Left renal cortex interstitium (tissue), 4 donors: ENCODE measurements at regions not wholly inside any gene's neighbourhood (a gene's known extent, or its start where the extent isn't known, plus 50 kb on each side); places are given as distances from the start of the nearest gene placed in this dataset.

Experiments used
- DNase-seq, 4 donors: peaks; one replicate each; pipeline ENCODE4 v3.0.0-alpha.2; 2013; ENCODE audit warnings: low read depth in 4 of 4, low spot score in 2 of 4, missing footprints in 1 of 4

DNA sequence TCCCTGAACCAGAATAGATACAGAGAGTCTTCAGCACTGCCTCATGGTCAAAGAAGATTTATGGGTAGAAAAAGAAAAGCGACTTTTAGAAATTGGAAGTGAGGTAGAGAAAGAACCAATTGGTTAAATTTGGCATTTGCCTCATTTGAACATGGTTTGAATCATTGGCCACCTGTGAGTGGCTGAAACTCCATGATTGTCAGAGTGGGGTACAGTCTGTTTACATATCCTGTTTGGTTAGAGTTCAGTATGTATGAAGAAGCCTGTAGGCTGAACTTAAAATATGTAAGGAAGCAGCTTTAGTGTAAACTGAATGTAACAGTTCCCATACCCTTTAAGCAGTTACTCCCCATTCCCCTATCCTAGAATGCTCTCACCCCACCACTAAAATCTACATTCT lies 76.0 kb upstream of the CTSO start:
- DNase-seq: no peak

DNA sequence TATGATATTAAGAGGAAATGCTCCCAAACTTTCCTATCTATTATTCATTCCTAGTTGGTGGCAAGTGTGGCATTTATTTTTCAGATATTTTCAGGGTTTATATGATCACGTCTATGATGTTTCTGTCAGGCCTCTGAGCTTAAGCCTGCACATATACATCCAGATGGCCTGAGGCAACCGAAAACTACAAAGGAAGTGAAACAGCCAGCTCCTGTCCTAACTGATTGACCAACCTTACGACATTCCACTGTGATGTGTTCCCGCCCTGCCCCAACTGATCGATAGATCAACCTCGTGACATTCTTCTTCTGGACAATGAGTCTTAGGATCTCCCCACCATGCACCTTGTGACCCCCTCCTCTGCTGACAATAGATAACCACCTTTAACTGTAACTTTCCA lies 67.6 kb upstream of the CTSO start:
- DNase-seq: no peak

DNA sequence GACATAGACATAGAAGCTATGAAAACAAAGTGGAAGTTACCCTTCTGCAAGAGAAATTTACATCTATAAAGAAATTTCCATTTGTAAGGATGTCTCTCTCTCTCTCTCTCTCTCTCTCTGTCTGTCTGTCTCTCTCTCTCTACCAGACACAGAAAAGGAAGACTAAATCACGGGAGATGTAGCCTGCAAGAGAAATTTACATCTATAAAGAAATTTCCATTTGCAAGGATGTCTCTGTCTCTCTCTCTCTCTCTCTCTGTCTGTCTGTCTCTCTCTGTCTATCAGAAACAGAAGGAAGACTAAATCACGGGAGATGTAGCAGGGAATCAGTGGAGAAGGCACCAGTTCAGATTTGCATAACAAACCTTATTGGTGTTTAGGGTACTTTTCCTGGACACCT lies 65.6 kb upstream of the CTSO start:
- DNase-seq: no peak

DNA sequence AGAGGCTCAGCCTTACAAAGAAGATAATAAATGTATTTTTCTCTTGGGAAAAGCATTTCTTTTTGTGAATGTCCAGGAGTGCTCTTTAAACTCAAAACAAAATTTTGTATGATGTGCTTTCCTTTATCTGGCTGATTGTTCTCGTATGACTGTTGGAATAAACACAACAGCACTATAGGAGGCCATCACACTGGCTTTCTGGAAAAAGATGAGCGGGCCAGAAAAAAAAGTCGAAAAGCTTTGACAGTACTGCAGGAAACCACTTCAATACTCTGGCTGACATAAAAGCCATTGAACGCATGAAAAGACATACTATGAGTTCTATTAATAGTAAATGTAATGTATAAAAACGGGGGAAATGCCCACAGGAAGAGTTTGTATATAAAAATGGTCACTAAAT lies 64.7 kb upstream of the CTSO start:
- no peak for DNase-seq

DNA sequence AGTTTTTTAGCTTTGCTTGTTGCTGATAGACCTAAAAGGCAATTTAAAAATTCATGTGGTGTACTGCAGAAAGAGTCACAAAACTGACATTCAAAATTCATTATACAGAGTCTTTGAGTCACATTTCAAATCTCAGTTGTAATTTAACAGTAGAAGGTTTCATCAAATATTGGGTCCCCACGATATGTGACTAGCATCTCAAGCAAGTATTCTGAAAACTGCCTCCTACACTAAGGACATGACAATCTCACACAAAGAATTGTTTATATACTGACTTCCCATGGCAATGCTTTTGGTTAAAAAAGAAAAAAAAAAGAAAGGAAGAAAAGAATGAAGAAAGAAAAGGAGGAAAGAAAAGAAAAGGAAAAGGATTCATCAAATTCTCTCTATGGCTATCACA lies 62.1 kb upstream of the CTSO start:
- DNase-seq: no peak

DNA sequence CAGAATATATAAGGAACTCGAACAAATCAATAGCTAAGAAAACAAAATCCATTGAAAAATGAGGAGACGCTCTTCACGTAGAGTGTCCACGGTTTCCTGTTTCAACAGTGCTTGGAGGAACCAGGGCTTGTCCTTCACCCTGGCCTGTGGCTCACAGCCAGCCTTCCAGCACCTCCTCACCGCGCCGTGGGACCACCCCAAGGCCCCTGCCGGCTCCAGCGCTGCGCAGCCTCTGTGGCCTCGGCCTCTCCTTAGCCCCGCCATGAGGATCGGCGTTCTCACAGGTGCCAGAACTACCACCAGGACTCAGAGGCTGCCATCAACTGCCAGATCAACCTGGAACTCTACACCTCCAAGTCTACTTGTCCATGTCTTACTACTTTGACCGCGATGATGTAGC lies 52.5 kb upstream of the CTSO start:
- DNase-seq: no peak
